A204.1 (cell line): ENCODE measurements at regions not wholly inside any gene's neighbourhood (a gene's known extent, or its start where the extent isn't known, plus 50 kb on each side); places are given as distances from the start of the nearest gene placed in this dataset.
"Not testable (repeated sequence)": the region's sequence is repeated elsewhere in the genome, so short reads cannot be mapped to it uniquely, and the experiment has no call there.

Experiments used
- FAIRE-seq: peaks from 2 replicates; lab custom pipeline; 2012; peaks lifted over from hg19 to GRCh38; lab: Jason Lieb, UNC

DNA sequence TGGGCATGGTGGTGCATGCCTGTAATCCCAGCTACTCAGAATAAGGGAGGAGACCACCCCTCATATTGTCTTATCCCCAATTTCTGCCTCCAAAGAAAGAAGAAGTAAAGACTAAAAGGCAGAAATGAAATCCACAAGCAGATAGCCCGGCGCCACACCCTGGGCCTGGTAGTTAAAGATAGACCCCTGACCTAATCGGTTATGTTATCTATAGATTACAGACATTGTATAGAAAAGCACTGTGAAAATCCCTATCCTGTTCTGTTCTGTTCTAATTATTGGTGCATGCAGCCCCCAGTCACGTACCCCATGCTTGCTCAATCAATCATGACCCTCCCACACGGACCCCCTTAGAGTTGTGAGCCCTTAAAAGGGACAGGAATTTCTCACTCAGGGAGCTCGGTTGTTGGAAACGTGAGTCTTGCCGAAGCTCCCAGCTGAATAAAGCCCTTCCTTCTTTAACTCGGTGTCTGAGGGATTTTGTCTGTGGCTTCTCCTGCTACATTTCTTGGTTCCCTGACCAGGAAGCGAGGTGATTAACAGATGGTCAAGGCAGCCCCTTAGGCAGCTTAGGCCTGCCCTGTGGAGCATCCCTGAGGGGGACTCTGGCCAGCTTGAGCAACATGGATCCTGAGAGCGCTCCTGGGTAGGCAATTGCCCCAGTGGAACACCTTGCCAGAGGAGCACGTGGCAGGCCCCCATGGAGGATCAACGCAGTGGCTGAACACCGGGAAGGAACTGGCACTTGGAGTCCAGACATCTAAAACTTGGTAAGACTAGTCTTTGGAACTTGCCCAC is 188.7 kb upstream of the NDUFV2 start:
- FAIRE-seq, result not testable (repeated sequence)

DNA sequence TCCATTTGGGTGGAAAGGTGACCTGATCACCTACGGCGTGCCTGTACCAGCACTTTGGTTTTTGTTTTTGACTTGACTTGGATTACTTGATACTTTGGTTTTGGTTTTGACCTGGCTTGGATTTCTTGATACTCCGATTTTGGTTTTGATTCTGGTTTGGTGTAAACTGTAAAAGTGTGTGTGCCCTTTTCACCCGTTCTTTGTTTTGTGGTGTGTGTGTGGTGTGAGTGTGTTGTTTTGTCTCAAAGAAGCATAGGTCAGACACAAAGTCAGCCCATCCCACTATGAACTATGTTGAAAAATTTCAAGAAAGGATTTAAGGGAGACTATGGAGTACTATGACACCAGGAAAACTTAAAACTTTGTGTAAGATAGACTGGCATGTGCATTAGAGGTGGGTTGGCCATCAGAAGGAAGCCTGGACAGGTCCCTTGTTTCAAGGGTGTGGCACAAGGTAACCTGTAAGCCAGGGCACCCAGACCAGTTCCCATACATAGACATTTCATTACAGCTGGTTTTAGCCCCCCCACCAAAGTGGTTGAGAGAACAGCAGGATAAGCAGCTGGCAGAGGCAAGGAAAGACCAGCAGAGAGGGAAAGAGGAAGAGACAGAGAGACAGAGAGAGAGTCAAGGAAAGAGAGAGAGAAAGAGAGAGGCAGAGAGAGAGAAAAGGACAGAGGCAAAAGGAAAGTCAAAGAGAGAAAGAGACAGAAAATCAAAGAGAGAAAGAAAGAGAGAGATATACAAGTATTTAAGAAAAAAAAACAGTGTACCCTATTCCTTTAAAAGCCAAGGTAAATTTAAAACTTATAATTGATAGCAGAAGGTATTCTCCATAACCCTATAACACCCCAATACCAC is 187.9 kb upstream of the NDUFV2 start:
- not testable (repeated sequence) for FAIRE-seq

DNA sequence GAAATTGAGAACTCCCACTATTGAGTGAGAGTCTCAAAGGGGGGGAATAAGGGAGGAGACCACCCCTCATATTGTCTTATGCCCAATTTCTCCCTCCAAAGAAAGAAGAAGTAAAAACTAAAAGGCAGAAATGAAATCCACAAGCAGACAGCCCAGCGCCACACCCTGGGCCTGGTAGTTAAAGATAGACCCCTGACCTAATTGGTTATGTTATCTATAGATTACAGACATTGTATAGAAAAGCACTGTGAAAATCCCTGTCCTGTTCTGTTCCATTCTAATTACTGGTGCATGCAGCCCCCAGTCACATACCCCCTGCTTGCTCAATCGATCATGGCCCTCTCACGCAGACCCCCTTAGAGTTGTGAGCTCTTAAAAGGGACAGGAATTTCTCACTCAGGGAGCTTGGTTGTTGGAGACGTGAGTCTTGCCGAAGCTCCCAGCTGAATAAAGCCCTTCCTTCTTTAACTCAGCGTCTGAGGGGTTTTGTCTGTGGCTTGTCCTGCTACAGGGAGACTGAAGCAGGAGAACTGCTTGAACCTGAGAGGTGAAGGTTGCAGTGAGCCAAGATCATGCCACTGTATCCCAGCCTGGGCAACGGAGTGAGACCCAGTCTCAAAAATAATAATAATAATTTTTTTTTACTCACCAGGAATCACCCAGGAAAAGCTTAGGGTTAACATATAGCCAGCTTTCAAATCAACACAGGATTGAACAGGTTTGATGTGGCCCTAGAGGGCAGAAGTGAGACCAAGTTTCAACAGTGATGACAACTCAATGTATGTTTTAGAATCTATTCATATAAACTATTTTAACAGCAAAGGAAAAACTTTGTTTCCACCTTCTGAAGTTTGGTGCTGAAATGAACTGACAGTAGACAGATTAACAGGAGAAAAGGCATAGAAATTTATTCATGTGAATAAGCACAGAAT is 181.4 kb upstream of the NDUFV2 start:
- FAIRE-seq, result peak; percentile 11

DNA sequence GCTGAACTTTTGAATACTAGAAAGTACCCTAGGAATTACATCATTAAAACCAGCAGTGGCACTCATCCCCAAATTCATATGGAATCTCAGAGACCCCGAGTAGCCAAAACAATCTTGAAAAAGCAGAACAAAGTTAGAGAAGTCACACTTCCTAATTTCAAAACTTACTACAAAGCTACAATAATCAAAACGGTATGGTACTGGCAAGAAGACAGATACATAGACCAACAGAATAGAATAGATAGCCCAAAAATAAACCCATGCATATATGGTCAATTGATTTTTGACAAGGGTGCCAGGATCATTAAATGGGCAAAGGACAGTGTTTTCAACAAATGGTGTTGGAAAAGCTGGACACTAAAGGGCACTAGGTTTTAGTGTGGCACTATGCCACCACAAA is 176.0 kb upstream of the NDUFV2 start:
- FAIRE-seq, result no peak

DNA sequence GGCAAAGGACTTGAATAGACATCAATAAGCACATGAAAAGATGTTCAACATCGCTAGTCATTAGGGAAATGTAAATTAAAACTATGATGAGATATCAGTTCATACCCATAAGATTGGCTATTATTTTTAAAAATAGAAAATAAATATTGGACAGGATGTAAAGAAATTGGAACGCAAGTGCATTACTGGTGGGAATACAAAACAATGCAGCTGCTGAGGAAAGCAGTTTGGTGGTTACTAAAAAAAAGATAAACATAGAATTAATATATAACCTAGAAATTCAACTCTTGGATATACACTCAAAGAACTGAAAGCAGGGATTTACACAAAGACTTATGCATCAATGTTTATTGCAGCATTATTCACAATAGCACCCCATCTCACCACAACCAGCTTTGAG is 174.5 kb upstream of the NDUFV2 start:
- FAIRE-seq, result no peak

DNA sequence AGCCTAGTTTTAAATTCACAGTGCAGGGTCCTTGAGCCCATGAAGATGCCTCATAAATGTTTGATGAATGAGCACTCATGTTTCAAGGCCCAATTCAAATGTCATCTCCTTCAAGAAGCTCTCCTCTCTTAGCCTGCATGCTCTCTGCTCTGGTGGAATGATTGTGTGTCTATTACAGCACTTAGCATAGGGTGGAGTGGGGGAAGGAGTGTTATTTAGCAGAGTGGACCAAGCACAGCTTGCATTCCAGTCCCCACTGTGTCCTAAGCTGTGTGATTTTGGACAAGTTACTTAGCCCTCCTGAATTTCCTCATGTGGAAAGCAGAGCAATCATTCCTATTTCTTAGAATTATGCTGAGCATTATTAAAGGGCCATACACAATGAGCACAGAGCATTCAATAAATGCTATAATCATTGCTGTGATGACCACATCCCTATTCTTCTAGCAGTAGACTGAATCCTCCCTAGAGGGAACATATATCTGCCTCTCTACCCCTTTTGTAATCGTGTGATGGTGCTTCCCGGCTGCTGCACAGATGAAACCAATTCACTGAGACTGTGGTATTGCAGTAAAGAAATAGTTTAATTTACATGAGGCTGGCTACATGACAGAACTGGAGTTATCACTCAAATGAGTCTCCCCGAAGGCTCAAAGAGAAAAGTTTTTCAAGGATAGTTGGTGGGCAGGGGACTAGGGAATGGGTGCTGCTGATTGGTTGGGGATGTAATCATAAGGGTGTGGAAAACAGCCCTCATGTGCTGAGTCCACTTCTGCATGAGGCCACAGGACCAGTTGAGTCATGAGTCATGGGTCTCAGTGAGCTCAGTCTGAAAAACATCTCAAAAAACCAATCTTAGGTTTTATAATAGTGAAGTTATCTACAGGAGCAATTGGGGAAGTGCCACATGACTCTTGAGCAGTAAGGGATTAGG is 173.4 kb upstream of the NDUFV2 start:
- FAIRE-seq, result no peak

DNA sequence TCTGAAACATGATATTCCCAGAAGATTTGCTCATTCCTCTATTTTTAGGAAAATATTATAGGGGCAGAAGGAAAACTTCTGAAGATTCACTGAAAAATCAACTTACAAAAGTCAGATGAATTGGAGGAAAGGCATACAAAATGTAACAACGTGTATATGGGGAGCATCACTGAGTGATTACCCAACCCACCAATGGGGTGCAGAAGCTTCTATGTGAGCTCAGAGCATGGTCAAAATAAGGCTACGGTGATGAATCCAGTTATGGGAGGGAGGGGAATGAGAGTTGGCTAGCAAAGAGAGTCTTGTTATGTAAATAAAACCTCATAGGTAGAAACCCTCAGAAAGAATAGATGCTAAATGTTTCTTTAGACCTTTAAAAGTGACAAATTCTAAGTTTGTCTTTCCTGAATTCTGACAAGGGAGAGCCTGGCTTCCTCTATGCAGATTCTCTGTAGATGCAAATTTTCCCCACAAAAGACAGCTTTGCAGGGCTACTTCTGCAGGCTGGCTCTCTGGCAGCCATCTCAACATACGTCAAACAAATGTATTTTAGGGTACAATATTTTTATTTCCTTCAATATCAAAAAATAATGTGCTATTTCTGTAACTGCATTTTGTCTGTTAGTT is 171.4 kb upstream of the NDUFV2 start:
- no peak for FAIRE-seq

DNA sequence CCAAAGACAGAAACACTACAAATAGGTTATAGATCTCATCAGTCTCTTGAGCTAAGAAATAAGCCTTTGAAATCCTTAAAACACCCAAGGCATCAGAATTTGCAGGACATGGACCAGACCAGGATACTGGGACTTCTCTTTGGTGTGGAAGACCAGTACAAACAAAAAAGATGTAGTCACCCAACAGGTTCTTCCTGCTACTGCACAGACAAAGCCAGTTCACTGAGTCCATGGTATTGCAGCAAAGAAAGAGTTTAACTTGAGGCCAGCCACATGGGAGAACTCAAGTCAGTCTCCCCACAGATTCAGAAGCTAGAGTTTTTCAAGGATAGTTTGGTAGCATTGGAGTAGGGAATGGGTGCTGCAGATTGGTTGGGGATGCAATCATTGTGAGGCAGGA is 169.6 kb upstream of the NDUFV2 start:
- FAIRE-seq, result no peak

DNA sequence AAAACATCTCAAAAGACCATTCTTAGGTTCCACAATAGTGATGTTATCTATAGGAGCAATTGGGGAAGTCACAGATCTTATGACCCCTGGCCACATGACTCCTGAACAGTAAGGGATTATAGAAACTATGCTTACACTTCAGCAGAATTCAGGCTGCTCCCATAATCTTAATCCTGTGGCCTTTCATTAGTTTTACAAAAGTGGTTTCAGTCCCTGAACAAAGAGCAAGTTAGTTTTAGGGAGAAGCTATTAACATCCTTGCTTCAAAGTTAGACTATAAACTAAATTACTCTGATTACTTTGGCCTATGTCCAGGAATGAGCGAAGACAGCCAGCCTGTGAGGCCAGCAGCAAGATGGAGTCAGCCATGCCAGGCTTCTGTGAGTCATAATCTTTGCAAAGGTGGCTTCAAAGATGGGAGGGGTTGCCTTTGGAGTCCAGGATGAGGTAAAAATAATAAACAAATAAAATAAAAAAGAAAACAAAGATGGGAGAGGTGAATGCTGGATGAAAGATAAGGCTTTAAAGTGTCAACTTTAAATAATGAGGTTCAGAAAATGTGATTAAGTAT is 168.7 kb upstream of the NDUFV2 start:
- no peak for FAIRE-seq

DNA sequence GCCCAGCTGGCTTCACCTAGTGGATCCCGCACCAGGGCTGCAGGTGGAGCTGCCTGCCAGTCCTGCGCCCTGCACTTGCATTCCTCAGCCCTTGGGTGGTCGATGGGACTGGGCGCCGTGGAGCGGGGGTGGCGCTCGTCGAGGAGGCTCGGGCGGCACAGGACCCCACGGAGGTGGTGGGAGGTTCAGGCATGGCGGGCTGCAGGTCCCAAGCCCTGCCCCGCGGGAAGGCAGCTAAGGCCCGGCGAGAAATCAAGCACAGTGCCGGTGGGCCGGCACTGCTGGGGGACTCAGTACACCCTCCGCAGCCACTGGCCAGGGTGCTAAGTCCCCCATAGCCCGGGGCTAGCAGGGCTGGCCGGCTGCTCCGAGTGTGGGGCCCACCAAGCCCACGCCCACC is 167.2 kb upstream of the NDUFV2 start:
- not testable (repeated sequence) for FAIRE-seq

DNA sequence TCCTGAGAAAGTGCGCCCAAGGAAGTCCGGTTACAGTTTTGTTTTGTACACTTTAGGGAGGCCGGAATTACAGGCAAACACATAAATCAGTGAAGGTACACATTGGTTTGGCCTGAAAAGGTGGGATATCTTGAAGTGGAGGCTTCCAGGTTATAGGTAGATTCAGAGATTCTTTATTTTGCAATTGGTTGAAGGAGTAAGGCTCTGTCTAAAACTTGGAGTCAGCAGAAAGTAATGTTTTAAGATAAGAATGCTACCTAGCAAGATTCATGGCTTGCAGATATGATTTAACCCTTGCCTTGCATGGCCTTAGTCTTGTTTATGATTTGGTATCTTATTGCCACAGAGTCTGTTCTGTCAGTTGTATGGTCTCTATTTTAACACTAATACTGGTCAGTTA is 165.9 kb upstream of the NDUFV2 start:
- no peak for FAIRE-seq

DNA sequence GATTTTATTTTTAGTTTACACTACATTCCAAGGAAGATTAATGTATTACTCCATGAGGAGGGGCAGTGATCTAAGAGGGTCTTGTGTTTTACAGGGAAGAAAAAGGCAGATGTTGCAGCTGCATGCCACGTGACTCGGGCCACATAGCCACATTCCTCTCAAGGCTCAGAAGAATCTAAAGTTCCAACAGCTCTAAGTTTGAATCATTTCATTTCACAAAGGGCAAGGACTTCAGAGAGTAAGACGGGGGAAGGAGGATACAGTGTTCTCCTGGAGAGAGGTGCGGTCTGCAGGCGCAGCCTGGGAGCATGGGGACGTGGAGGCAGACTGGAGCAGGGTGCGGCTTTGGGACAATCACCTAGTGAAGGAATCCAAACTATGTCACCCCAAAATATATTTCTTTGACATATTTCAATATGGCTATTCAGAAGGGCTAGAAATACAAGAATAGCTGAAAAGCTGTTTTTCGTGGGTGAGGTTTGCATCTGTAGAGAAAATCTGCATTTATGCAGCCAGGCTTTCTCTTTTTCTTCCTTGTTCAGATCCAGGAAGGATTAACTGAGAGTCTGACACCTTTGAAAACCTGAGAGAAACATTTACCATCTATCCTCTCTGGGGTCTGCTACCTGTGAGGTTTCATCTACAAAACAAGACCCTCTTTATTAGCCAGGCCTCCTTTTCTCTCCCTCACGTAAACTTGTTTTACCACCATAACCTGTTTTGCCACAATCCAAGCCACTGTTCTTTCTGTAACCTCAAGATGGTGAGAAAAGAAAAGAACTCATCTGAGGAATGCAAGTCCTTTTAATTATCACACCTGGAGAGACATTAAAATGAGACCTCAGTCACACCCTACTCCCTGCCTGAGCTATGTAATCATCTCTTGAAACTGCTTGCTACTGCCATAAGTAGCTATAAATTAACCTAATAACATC is 165.1 kb upstream of the NDUFV2 start:
- no peak for FAIRE-seq

DNA sequence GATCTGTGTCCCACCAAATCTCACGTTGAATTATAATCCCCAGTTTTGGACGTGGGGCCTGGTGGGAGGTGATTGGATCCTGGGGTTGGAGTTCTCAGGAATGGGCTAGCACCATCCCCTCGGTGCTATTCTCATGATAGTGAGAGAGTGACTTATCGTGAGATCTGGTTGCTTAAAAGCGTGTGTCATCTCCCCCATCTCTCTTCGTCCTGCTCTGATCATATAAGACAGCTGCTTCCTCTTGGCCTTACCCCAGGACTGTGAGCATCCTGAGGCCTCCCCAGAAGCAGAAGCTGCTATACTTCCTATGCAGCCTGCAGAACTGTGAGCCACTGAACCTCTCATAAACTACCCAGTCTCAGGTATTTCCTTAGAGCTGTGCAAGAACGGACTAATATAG is 163.7 kb upstream of the NDUFV2 start:
- no peak for FAIRE-seq

DNA sequence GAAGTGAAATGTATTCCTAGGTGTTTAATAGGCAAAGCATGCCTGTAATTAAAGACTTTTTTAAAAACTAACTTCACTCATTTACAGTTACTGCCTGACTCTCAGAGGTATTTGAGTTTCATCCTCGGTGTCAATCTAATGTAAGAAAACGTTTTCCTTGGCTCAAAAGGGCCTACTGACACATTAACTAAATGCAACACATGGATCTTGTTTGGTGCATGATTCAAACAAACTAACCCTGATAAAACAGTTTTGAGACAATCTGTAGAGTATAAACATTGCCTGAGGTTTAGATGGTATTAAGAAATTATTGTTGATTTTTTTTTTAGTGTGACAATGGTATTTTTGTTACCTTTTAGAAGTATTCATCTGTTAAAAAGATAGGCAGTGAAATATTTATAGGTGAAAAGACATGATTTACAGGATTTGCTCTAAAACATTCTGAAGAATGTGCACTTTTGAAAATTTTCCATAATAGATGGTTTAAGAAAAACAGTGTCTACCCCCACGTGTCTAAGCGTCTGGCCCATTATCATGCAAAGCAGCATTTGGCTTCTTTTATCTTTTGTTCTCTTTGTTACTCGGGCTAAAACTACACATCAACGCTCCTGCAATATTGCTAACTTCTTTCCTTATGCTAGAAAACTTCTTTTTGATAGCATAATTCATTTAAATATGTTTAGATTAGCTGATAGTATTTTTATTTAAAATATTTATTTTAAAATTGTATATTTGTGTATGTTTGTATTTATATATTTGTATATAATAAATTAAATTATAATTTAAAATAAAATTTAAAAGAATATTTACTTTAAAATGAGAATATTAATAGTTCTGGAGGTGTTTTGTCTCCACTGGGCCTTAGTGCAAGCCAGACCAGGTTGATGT is 160.2 kb upstream of the NDUFV2 start:
- peak; percentile 14 for FAIRE-seq

DNA sequence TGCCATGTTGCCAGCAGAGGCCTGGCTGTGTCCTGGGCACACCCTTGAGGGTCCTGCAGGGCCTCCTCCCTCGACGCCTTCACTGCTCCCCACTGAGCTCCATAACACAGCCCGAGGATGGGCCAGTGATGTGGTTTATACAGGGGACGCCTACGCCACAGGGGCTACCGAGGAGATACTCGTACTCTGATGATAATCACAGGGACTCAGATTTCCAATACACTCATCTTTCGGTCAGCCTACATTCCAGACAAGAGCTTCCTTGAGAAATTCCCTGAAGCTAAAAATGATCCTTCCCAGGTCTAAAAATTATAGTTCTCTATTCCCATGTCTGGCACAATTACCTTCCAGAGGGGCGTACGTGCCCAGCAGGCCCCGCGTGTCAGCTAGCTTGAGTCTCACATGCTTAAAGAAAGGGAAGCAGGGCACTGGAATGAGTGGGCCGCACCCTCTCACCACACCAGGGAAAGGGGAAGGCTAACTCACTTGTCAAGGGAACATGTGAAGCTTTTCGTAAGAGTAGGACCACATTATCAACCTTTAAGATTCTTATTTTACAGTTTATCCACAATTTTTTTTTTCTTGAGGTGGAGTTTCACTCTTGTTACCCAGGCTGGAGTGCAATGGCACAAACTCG is 159.5 kb upstream of the NDUFV2 start:
- FAIRE-seq, result no peak

DNA sequence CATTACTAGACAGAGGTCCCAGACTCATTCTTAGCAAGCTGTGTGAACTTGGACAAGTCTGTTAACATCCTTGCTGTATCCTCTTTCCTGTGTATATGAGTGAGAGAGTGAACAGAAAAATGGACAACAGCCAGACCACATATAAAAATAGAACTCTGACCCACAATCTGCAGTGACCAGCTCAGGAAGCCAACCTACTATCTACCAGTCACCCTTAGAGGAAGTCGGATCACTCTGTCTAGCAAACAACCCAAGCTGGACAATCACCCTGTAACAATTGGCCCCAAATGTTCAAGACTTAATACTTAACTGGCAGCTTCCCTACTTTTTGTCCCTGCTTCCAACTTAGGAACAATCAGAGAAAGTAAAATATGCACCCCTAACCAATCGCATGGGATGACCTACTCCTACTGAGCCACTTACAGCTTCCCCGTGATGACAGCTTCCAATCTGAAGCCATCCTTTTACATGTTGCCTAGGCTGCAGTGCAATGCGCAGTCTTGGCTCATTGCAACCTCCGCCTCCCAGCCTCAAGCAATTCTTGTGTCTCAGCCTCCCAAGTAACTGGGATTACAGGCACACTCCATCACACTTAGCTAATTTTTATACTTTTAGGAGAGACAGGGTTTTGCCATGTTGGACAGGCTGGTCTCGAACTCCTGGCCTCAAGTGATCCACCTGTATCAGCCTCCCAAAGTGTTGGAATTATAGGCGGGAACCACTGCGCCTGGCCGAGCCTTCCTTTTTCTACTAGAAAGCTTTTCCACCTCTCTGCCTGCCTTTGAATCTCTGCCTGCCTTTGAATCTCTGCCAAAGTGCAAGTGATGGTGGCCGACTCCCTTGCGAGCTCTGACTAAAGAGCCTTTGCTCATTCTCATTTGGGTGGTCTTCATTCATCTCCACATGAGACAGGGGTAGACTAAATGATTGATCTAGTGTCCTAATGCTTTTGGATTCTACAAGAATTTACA is 158.3 kb upstream of the NDUFV2 start:
- no peak for FAIRE-seq

DNA sequence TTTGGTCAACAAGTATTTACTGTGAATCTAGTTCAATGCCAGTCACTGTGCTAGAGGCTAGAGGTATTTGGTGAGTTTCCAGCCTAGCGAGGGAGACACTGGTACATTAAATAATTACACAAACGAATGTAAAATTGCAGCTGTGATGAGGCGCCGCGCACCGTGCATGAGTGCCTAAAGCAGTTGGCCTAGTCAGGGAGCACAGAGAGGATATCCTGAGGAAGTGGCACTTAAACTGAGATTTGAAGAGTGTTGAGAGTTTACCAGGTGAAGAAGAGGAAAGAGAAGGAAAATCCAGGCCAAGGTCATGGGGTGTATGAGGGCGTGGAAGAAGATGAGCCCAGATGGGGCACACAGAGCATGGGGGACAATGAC is 157.6 kb upstream of the NDUFV2 start:
- no peak for FAIRE-seq
